ENCODE measurements at regions not wholly inside any gene's neighbourhood (a gene's known extent, or its start where the extent isn't known, plus 50 kb on each side); places are given as distances from the start of the nearest gene placed in this dataset.

- Histone ChIP-seq H3K27ac (replicated peaks) (no peak overlapping the region), H3K27me3 (ENCODE audit: insufficient read depth, poor library complexity, severe bottlenecking) (no peaks in the 10 kb centered on the region), H3K4me3 (replicated peaks; ENCODE audit: insufficient read depth, low read length) (no peak overlapping the region)
- TF ChIP-seq SPI1 (IDR thresholded peaks at IDR 0.05; ENCODE audit: borderline replicate concordance, low read depth), result no peak
- no peak for TF ChIP-seq REST (IDR thresholded peaks at IDR 0.05; ENCODE audit: insufficient replicate concordance, low read depth)
- TF ChIP-seq CTCF (IDR thresholded peaks at IDR 0.05; ENCODE audit: insufficient read depth, low read length), result no peak
- TF ChIP-seq POLR2AphosphoS5 (IDR thresholded peaks at IDR 0.05; ENCODE audit: low read depth), result no peak
- no peak for TF ChIP-seq GABPA (IDR thresholded peaks at IDR 0.05; ENCODE audit: low read depth)
- DNase-seq (ENCODE audit: low read depth in 1 of 2, low spot score in 1 of 2), result no peak
Measured at GRCh38 chr4:95921470-95921869, 81.6 kb downstream of the PDHA2 start.

- DNase-seq (ENCODE audit: low read depth in 1 of 2, low spot score in 1 of 2), result no peak
Measured at GRCh38 chr4:95929448-95930064, 89.7 kb downstream of the PDHA2 start.

More at GRCh38 chr4:95929448-95930064, 89.7 kb downstream of the PDHA2 start:
- H3K27me3 ChIP-seq (ENCODE audit: insufficient read depth, poor library complexity, severe bottlenecking), result no peaks in the 10 kb centered on the region
- no peak overlapping the region for H3K4me3 ChIP-seq (replicated peaks; ENCODE audit: insufficient read depth, low read length)
- no peak for TF ChIP-seq CTCF (IDR thresholded peaks at IDR 0.05; ENCODE audit: insufficient read depth, low read length)
- no peak for TF ChIP-seq REST (IDR thresholded peaks at IDR 0.05; ENCODE audit: insufficient replicate concordance, low read depth)
- no peak for TF ChIP-seq SPI1 (IDR thresholded peaks at IDR 0.05; ENCODE audit: borderline replicate concordance, low read depth)
- TF ChIP-seq POLR2AphosphoS5 (IDR thresholded peaks at IDR 0.05; ENCODE audit: low read depth), result no peak
- TF ChIP-seq GABPA (IDR thresholded peaks at IDR 0.05; ENCODE audit: low read depth), result no peak
- H3K27ac ChIP-seq (replicated peaks), result no peak overlapping the region

All from HL-60 (cell line).